ENCODE measurements at regions not wholly inside any gene's neighbourhood (a gene's known extent, or its start where the extent isn't known, plus 50 kb on each side); places are given as distances from the start of the nearest gene placed in this dataset.

- ATAC-seq (no peak), DNase-seq (no peak)
- intact Hi-C loops (cut with DNase I) = no loop called here
- TF ChIP-seq CTCF (IDR thresholded peaks at IDR 0.05) = no peak
- H3K27ac ChIP-seq = no peak overlapping the region
- H3K9me3 ChIP-seq = no peaks in the 10 kb centered on the region
- H3K36me3 ChIP-seq = no peaks in the 10 kb centered on the region
- WGBS, 2 donors = 65 to 84% methylated on average over 1 of the region's 1 CpG
- H3K4me1 ChIP-seq = no peaks in the 10 kb centered on the region
- H3K4me3 ChIP-seq = no peak overlapping the region
- H3K27me3 ChIP-seq = peaks cover 0 to 8% (median 0%) of the 10 kb centered on the region in 7 donors
Observed at GRCh38 chr4:81348778-81349094, 123.0 kb downstream of the RASGEF1B start.

- no peak for TF ChIP-seq CTCF (IDR thresholded peaks at IDR 0.05)
- H3K4me1 ChIP-seq = no peaks in the 10 kb centered on the region
- intact Hi-C loops (cut with DNase I) = no loop called here
- H3K9me3 ChIP-seq = no peaks in the 10 kb centered on the region
- H3K36me3 ChIP-seq = no peaks in the 10 kb centered on the region
- WGBS, 2 donors = 83 to 87% methylated on average over 3 of the region's 3 CpGs
- DNase-seq (no peak), ATAC-seq (no peak)
- H3K27ac ChIP-seq = no peak overlapping the region
- H3K4me3 ChIP-seq = no peak overlapping the region
- H3K27me3 ChIP-seq = peaks cover 0 to 8% (median 0%) of the 10 kb centered on the region in 7 donors
Observed at GRCh38 chr4:81348086-81348777, 123.5 kb downstream of the RASGEF1B start.

- no peak overlapping the region for H3K4me3 ChIP-seq
- no peaks in the 10 kb centered on the region for H3K36me3 ChIP-seq
- no peak overlapping the region for H3K27ac ChIP-seq
- DNase-seq (no peak), ATAC-seq (no peak)
- TF ChIP-seq CTCF (IDR thresholded peaks at IDR 0.05) = no peak
- H3K4me1 ChIP-seq = no peaks in the 10 kb centered on the region
- 94 to 100% methylated on average over 1 of the region's 1 CpG for WGBS, 2 donors
- intact Hi-C loops (cut with DNase I) = no loop called here
- H3K27me3 ChIP-seq = peaks cover 0 to under 1% (median 0%) of the 10 kb centered on the region in 7 donors
- no peaks in the 10 kb centered on the region for H3K9me3 ChIP-seq
Observed at GRCh38 chr4:81346719-81347118, 125.0 kb downstream of the RASGEF1B start.

- TF ChIP-seq CTCF (IDR thresholded peaks at IDR 0.05) = no peak
- Histone ChIP-seq H3K27me3 (no peaks in the 10 kb centered on the region), H3K4me1 (no peaks in the 10 kb centered on the region), H3K36me3 (no peaks in the 10 kb centered on the region), H3K27ac (no peak overlapping the region), H3K9me3 (no peaks in the 10 kb centered on the region), H3K4me3 (no peak overlapping the region)
- DNase-seq (no peak), ATAC-seq (no peak)
- 75 to 77% methylated on average over 3 of the region's 3 CpGs for WGBS, 2 donors
- intact Hi-C loops (cut with DNase I) = no loop called here
Observed at GRCh38 chr4:81343536-81343935, 128.2 kb downstream of the RASGEF1B start.
